Renal cortex interstitium (tissue), 11 donors: ENCODE measurements at regions not wholly inside any gene's neighbourhood (a gene's known extent, or its start where the extent isn't known, plus 50 kb on each side); places are given as distances from the start of the nearest gene placed in this dataset.
"Not testable (repeated sequence)": the region's sequence is repeated elsewhere in the genome, so short reads cannot be mapped to it uniquely, and the experiment has no call there.

Experiments
- DNase-seq, 11 donors: peaks; one replicate each; pipeline ENCODE4 v3.0.0-alpha.2; 2013; ENCODE audit warnings: low read depth in 9 of 11, low spot score in 4 of 11; ENCODE audit errors: extremely low read depth in 1 of 11

GRCh38 chr4:28514766-28515165, 1654.1 kb downstream of the STIM2 start:
- not testable (repeated sequence) for DNase-seq

GRCh38 chr4:28518561-28519165, 1658.0 kb downstream of the STIM2 start:
- no peak for DNase-seq

- no peak for DNase-seq
These were observed 1663.1 kb downstream of the STIM2 start for GRCh38 chr4:28523681-28524190.

GRCh38 chr4:28536124-28536523, 1675.5 kb downstream of the STIM2 start:
- no peak for DNase-seq

GRCh38 chr4:28545986-28546385, 1685.3 kb downstream of the STIM2 start:
- no peak for DNase-seq

- no peak for DNase-seq
These were observed 1687.5 kb downstream of the STIM2 start for GRCh38 chr4:28548136-28548535.

- no peak for DNase-seq
These were observed 1688.0 kb downstream of the STIM2 start for GRCh38 chr4:28548594-28548993.

GRCh38 chr4:28555866-28556265, 1695.2 kb downstream of the STIM2 start:
- DNase-seq, result no peak

- DNase-seq, result no peak
These were observed 1697.1 kb downstream of the STIM2 start for GRCh38 chr4:28557755-28558154.

GRCh38 chr4:28558895-28559294, 1698.3 kb downstream of the STIM2 start:
- no peak for DNase-seq

GRCh38 chr4:28562913-28563312, 1702.3 kb downstream of the STIM2 start:
- no peak for DNase-seq

GRCh38 chr4:28565396-28565795, 1704.8 kb downstream of the STIM2 start:
- DNase-seq, result no peak

GRCh38 chr4:28600958-28601357, 1740.3 kb downstream of the STIM2 start:
- DNase-seq, result no peak

- no peak for DNase-seq
These were observed 1761.0 kb downstream of the STIM2 start for GRCh38 chr4:28621591-28621990.

GRCh38 chr4:28636971-28637370, 1776.3 kb downstream of the STIM2 start:
- no peak for DNase-seq

- no peak for DNase-seq
These were observed 1779.1 kb downstream of the STIM2 start for GRCh38 chr4:28639747-28640146.

GRCh38 chr4:28654618-28655017, 1794.0 kb downstream of the STIM2 start:
- no peak for DNase-seq

GRCh38 chr4:28665306-28665705, 1804.7 kb downstream of the STIM2 start:
- no peak for DNase-seq

GRCh38 chr4:28675582-28675981, 1814.9 kb downstream of the STIM2 start:
- DNase-seq, result no peak

GRCh38 chr4:28677808-28678207, 1817.2 kb downstream of the STIM2 start:
- no peak for DNase-seq

GRCh38 chr4:28682847-28683246, 1822.2 kb downstream of the STIM2 start:
- DNase-seq, result no peak
